Calu3 (cell line): ENCODE measurements at regions not wholly inside any gene's neighbourhood (a gene's known extent, or its start where the extent isn't known, plus 50 kb on each side); places are given as distances from the start of the nearest gene placed in this dataset.

Source experiments
- BruUV-seq: library from RNA; stranded (reverse); fragments of 400-500 nt; replicated peaks from 2 replicates; lab custom pipeline; 2021; lab: Mats Ljungman, UMichigan
- CTCF ChIA-PET: fragments of 300-600 bp; sonication (Branson Sonifier 250); formaldehyde crosslinking; loops from one replicate; lab custom pipeline; 2022; ENCODE audit warnings: antibody characterized with exemption; lab: Charles Lee
- DNase-seq: peaks from one replicate; pipeline ENCODE4 v3.0.0; 2022
- H3K27ac Mint-ChIP-seq: one replicate; pipeline ENCODE4 v1.8.0; 2022; ENCODE audit warnings: mixed read lengths; ENCODE audit not compliant: unreplicated experiment
- H3K27me3 Mint-ChIP-seq: one replicate; pipeline ENCODE4 v1.8.0; 2022; ENCODE audit warnings: mixed read lengths; ENCODE audit not compliant: unreplicated experiment
- H3K36me3 Mint-ChIP-seq: one replicate; pipeline ENCODE4 v1.8.0; 2022; ENCODE audit warnings: mild to moderate bottlenecking, moderate library complexity, mixed read lengths; ENCODE audit not compliant: insufficient read depth, unreplicated experiment
- H3K4me1 Mint-ChIP-seq: one replicate; pipeline ENCODE4 v1.8.0; 2022; ENCODE audit warnings: mild to moderate bottlenecking, low read depth, mixed read lengths; ENCODE audit not compliant: unreplicated experiment
- H3K4me3 Mint-ChIP-seq: one replicate; pipeline ENCODE4 v1.8.0; 2022; ENCODE audit warnings: mild to moderate bottlenecking, low read depth, moderate library complexity, mixed read lengths; ENCODE audit not compliant: unreplicated experiment
- H3K9me3 Mint-ChIP-seq: one replicate; pipeline ENCODE4 v1.8.0; 2022; ENCODE audit warnings: low read depth, mixed read lengths; ENCODE audit not compliant: unreplicated experiment
- intact Hi-C: fragments of 100-400 bp; cut with micrococcal nuclease; formaldehyde crosslinking; loops from one replicate; pipeline ENCODE4 v1.10.0; 2022; ENCODE audit not compliant: unreplicated experiment
- TF ChIP-seq, protein P1 (sequence below): fragments of 200-600 bp; IDR thresholded peaks from one replicate; pipeline ENCODE4 v1.8.0; 2022; ENCODE audit warnings: antibody characterized with exemption; ENCODE audit not compliant: unreplicated experiment

DNA sequence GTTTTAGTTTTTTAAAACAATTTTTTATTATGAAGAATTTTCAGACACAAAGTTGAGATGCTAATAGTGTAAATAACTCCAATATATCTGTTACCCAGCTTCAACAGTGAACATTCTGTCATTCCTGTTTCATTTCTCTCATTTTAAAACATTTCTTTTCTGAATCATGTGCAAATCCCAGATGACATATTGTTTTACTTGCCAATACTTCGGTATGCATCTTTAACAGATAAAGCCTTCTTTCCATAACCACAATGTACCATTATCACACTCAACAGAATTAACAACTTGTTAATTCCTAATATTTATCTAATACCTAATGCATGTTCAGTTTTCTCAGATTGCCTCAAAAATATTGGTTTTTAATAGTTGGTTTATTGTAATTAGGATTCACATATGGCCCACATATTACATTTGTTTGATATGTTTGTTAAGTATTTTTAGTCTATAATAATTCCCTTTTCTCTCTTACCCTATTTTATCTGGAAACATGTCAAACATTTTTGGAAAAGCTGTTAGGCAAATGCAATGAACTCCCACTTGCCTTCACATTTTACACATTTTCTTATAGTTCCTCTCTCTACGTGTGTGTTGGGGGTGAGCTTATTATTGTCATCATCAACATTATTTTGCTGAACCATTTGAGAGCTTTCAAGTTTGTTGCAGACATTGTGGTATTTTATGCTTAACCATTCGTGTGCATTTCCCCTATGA is 58.7 kb upstream of the ANKRD55 start:
- Mint-ChIP-seq H3K4me1 (peaks cover 17% of the 10 kb centered on the region), H3K9me3 (peaks cover 2% of the 10 kb centered on the region), H3K27ac (no peak overlapping the region), H3K36me3 (no peaks in the 10 kb centered on the region), H3K4me3 (no peak overlapping the region), H3K27me3 (no peaks in the 10 kb centered on the region)
- CTCF ChIA-PET = no interaction called here
- intact Hi-C loops = no loop called here
- TF ChIP-seq, protein P1, sequence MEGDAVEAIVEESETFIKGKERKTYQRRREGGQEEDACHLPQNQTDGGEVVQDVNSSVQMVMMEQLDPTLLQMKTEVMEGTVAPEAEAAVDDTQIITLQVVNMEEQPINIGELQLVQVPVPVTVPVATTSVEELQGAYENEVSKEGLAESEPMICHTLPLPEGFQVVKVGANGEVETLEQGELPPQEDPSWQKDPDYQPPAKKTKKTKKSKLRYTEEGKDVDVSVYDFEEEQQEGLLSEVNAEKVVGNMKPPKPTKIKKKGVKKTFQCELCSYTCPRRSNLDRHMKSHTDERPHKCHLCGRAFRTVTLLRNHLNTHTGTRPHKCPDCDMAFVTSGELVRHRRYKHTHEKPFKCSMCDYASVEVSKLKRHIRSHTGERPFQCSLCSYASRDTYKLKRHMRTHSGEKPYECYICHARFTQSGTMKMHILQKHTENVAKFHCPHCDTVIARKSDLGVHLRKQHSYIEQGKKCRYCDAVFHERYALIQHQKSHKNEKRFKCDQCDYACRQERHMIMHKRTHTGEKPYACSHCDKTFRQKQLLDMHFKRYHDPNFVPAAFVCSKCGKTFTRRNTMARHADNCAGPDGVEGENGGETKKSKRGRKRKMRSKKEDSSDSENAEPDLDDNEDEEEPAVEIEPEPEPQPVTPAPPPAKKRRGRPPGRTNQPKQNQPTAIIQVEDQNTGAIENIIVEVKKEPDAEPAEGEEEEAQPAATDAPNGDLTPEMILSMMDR = no peak
- BruUV-seq = no TSS peak
- DNase-seq = no peak

DNA sequence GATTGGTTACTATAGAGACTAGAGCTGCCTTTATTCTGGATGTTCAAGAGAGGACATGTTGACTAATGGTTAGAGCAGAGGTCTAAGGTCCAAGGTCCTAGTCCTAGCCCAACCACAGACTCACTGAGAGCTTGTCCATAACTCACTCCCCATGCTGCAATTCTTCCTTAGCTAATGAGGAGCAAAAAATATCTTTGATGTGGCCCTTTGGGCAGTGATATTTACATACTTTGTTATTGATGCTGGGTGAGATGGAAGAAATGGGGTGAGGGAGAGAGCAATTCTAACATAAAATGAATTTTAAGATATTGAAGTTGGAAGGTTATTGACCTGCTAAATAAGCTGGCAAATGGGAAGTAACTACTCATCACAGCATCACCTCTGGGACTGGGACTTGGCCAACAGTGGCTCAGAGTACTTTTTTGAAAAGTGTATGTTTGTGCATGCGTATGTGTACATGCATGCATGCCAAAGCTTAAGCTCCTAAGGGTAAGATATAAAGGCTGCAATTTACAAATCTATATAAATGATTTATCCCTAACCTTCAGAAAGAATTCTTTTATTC is 58.0 kb upstream of the ANKRD55 start:
- CTCF ChIA-PET = no interaction called here
- TF ChIP-seq, protein P1 = no peak
- Mint-ChIP-seq H3K9me3 (peaks cover 2% of the 10 kb centered on the region), H3K4me3 (no peak overlapping the region), H3K36me3 (no peaks in the 10 kb centered on the region), H3K4me1 (peaks cover 17% of the 10 kb centered on the region), H3K27ac (no peak overlapping the region), H3K27me3 (no peaks in the 10 kb centered on the region)
- DNase-seq = no peak
- no TSS peak for BruUV-seq
- intact Hi-C loops = no loop called here

DNA sequence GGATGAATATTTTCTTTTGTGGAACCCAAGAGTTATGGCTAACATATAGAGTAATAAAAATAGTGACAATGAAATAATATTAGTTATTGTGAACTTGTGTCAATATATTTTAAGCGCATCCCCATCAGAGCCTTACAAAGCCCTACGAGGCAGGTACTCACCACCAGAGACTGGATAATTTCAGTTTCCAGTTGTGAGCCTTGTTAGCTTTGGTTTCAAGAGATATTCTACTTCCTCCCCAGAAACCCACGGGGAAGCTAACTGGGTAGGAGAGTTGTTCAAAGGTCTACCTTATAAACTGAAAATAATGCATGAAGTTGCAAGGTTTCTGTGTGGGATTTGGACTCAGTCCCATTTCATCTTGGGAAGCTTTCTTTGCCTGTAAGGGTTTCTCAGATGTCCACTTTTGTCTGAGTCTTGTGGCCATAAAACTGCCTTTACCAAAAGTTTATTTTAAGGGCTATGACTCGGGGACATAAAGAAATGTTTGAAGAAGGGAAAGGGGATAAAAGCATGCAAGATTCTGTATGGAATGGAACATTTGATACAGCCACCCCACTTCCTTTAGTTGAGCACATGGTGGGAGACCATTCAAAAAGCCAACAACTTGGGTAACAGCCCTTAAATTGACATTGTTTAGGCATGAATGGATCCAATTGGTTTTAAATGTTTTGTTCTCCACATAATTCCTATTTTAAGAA is 57.4 kb upstream of the ANKRD55 start:
- CTCF ChIA-PET = no interaction called here

DNA sequence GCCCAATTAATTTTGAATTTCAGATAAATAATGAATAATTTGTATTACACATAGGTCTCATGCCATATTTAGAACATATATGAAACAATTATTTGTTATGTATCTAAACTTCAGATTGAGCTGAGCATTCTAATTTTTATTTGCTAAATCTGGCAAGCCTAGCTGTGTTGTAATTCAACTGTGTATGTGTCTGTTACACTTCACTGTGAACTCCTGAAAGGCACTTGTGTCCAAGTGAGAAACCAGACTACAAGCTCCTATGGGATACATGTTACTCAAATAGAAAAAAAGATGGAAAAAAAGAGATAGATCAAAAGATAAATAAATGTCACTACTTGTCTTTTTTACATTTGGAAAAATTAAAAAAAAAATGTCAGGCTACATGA is 56.5 kb upstream of the ANKRD55 start:
- H3K9me3 Mint-ChIP-seq = peaks cover 2% of the 10 kb centered on the region
- no TSS peak for BruUV-seq
- no peaks in the 10 kb centered on the region for H3K27me3 Mint-ChIP-seq
- CTCF ChIA-PET = no interaction called here
- H3K4me1 Mint-ChIP-seq = peaks cover 17% of the 10 kb centered on the region
- H3K27ac Mint-ChIP-seq = no peak overlapping the region
- no peaks in the 10 kb centered on the region for H3K36me3 Mint-ChIP-seq
- intact Hi-C loops = no loop called here
- TF ChIP-seq, protein P1 = no peak
- no peak overlapping the region for H3K4me3 Mint-ChIP-seq
- DNase-seq = no peak

More for the DNA sequence above, 57.4 kb upstream of the ANKRD55 start:
- Mint-ChIP-seq H3K36me3 (no peaks in the 10 kb centered on the region), H3K4me3 (no peak overlapping the region), H3K27me3 (no peaks in the 10 kb centered on the region), H3K9me3 (peaks cover 2% of the 10 kb centered on the region), H3K4me1 (peaks cover 17% of the 10 kb centered on the region), H3K27ac (no peak overlapping the region)
- BruUV-seq = no TSS peak
- intact Hi-C loops = no loop called here
- DNase-seq = no peak
- TF ChIP-seq, protein P1 = no peak
